Neural crest cell (in vitro differentiated cells): ENCODE measurements at regions not wholly inside any gene's neighbourhood (a gene's known extent, or its start where the extent isn't known, plus 50 kb on each side); places are given as distances from the start of the nearest gene placed in this dataset.

ENCODE experiments used
- DNase-seq: peaks from one replicate; pipeline ENCODE4 v3.0.0; 2021; ENCODE audit warnings: low read depth, mixed read lengths, low spot score
- H3K27ac Mint-ChIP-seq: one replicate; pipeline ENCODE4 v1.8.0; 2021; ENCODE audit warnings: mild to moderate bottlenecking, mixed read lengths; ENCODE audit not compliant: unreplicated experiment
- H3K27me3 Mint-ChIP-seq: 2 replicates; pipeline ENCODE4 v1.8.0; 2021; ENCODE audit warnings: low read depth, mild to moderate bottlenecking, mixed read lengths
- H3K36me3 Mint-ChIP-seq: 2 replicates; pipeline ENCODE4 v1.8.0; 2021; ENCODE audit warnings: low read depth, mild to moderate bottlenecking, mixed read lengths
- H3K4me1 Mint-ChIP-seq: 2 replicates; pipeline ENCODE4 v1.8.0; 2021; ENCODE audit warnings: mixed read lengths
- H3K4me3 Mint-ChIP-seq: one replicate; pipeline ENCODE4 v1.8.0; 2021; ENCODE audit warnings: mild to moderate bottlenecking, mixed read lengths
- H3K9me3 Mint-ChIP-seq: 2 replicates; pipeline ENCODE4 v1.8.0; 2021; ENCODE audit warnings: mixed read lengths
- TF ChIP-seq, protein P1 (sequence below): fragments of 200-600 bp; sonication (generic); conservative IDR thresholded peaks from 2 replicates; pipeline ENCODE4 v1.5.0; 2021; ENCODE audit warnings: antibody characterized with exemption, mild to moderate bottlenecking

DNA sequence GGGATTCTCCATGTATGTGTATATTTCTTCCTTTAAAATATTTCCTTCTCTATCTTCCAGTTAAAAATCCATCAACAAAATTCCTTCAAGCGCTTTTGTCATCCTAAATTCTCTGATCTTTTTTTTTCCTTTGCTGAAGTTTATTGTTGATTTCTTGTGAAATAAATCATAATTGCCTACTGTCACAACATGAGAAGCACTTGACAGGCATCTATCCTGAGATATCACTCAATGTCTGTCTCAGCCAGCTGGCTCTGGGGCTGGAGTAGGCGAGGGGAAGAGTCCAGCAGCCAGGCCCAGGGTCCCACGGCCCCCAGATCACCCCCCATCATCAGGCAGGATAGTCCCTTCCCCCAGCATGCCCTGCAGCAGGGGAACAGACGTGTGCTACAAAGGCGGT, 109.0 kb upstream of the TLE3 start:
- DNase-seq, result no peak
- no peaks in the 10 kb centered on the region for H3K27me3 Mint-ChIP-seq

DNA sequence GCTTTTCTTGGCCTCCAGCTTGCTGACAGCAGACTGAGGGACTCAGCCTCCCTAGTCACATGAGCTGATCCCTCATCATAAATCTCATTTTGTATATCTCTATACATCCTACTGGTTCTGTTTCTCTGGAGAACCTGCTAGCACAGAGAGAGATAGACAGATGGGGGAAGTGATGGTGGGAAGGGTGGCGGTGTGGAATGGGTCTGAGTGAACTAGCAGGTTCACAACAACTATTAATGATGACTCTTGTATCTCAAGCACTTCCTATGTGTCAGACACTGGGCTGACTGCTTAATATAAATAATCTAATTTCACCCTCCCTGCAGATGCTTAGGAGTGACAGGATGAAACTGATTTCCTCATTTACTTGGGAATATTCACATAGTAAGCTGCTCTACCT, 106.9 kb upstream of the TLE3 start:
- H3K4me1 Mint-ChIP-seq, result peaks cover 9% of the 10 kb centered on the region
- no peaks in the 10 kb centered on the region for H3K27me3 Mint-ChIP-seq
- TF ChIP-seq, protein P1, sequence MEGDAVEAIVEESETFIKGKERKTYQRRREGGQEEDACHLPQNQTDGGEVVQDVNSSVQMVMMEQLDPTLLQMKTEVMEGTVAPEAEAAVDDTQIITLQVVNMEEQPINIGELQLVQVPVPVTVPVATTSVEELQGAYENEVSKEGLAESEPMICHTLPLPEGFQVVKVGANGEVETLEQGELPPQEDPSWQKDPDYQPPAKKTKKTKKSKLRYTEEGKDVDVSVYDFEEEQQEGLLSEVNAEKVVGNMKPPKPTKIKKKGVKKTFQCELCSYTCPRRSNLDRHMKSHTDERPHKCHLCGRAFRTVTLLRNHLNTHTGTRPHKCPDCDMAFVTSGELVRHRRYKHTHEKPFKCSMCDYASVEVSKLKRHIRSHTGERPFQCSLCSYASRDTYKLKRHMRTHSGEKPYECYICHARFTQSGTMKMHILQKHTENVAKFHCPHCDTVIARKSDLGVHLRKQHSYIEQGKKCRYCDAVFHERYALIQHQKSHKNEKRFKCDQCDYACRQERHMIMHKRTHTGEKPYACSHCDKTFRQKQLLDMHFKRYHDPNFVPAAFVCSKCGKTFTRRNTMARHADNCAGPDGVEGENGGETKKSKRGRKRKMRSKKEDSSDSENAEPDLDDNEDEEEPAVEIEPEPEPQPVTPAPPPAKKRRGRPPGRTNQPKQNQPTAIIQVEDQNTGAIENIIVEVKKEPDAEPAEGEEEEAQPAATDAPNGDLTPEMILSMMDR, result no peak
- no peaks in the 10 kb centered on the region for H3K36me3 Mint-ChIP-seq
- no peak for DNase-seq
- no peak overlapping the region for H3K4me3 Mint-ChIP-seq
- H3K27ac Mint-ChIP-seq, result no peak overlapping the region
- no peaks in the 10 kb centered on the region for H3K9me3 Mint-ChIP-seq

More for the DNA sequence above, 109.0 kb upstream of the TLE3 start:
- TF ChIP-seq, protein P1, result no peak
- H3K4me1 Mint-ChIP-seq, result peaks cover 4% of the 10 kb centered on the region
- H3K9me3 Mint-ChIP-seq, result peaks cover 2% of the 10 kb centered on the region
- no peaks in the 10 kb centered on the region for H3K36me3 Mint-ChIP-seq
- no peak overlapping the region for H3K4me3 Mint-ChIP-seq
- H3K27ac Mint-ChIP-seq, result no peak overlapping the region

DNA sequence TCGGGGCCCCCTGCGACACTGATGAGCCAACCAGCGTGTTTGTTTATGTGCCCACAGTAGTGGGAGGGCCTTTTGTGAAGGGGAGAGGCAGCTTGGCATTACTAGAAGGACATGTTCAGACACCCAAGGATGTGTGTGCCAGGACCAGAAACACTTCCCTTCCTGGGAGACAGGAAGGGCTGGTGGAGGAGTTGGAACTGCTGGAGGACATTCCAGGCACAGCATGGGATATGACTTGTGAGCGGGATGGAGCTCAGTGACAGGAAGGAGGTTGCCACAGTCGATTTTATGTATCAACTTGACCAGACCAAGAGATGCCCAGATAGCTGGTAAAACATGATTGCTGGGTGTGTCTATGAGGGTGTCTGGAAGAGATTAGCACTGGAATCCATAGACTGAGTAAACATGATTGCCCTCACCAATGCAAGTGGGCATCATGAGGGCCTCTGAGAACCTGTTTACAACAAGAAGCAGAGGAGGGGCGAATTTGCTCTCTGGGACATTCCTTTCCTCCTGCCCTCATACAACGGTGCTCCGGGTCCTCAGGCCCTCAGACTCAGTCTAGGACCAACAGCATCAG, 106.4 kb upstream of the TLE3 start:
- H3K4me3 Mint-ChIP-seq, result no peak overlapping the region
- no peaks in the 10 kb centered on the region for H3K9me3 Mint-ChIP-seq
- no peaks in the 10 kb centered on the region for H3K36me3 Mint-ChIP-seq
- peak overlapping the region; percentile 69 for H3K27ac Mint-ChIP-seq
- H3K27me3 Mint-ChIP-seq, result peaks cover 3% of the 10 kb centered on the region
- no peak for DNase-seq
- peaks cover 13% of the 10 kb centered on the region for H3K4me1 Mint-ChIP-seq
- TF ChIP-seq, protein P1, result no peak

DNA sequence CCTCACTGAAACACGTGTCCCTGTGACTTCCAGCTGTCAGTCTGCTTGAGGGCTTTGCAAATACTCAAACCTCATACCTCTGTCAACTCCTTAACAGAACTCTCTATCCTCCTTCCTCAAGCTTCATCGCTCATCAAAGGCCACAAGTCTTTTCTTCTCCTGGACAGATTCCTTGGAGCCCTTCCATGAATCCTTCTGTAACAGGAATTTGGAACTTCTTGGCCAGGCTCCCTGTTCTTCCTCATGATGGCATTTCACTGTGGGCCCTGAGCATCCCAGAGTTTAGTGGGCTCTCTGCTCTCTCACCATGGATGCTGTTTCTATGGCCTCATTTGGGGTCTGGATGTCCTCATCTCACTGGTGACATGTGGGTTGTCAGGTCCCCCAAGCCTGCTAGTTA, 105.0 kb upstream of the TLE3 start:
- Mint-ChIP-seq H3K4me3 (no peak overlapping the region), H3K4me1 (peaks cover 13% of the 10 kb centered on the region), H3K27me3 (peaks cover 7% of the 10 kb centered on the region), H3K36me3 (no peaks in the 10 kb centered on the region), H3K27ac (no peak overlapping the region), H3K9me3 (no peaks in the 10 kb centered on the region)
- DNase-seq, result no peak
- TF ChIP-seq, protein P1, result no peak

DNA sequence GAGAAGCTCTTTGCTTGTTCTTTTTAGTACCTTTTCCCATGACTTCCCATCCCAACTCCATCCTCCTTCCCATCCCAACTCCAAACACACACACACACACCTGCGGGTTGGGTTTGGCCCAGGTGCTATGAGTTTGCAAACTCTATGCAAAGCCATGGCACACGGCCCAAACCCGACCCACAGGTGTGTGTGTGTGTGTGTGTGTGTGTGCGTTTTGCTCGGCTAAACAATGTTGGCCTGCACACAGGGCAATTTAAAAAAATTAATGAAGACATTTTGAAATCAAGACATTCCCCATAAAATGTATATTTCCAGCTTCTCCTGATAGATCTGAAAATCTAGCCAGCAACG, 103.7 kb upstream of the TLE3 start:
- DNase-seq, result no peak
- Mint-ChIP-seq H3K27ac (no peak overlapping the region), H3K4me3 (no peak overlapping the region), H3K36me3 (no peaks in the 10 kb centered on the region), H3K4me1 (peaks cover 20% of the 10 kb centered on the region), H3K27me3 (peaks cover 7% of the 10 kb centered on the region), H3K9me3 (no peaks in the 10 kb centered on the region)
- TF ChIP-seq, protein P1, result no peak
